ENCODE measurements at regions not wholly inside any gene's neighbourhood (a gene's known extent, or its start where the extent isn't known, plus 50 kb on each side); places are given as distances from the start of the nearest gene placed in this dataset.
A peak's percentile ranks its signal among the peaks of the same experiment; 100 is the strongest.

- no peak for DNase-seq
Observed at GRCh38 chr10:131445623-131446022, 134.1 kb upstream of the TCERG1L start.

- DNase-seq, result no peak
Observed at GRCh38 chr10:131446171-131446570, 134.7 kb upstream of the TCERG1L start.

- no peak for DNase-seq
Observed at GRCh38 chr10:131448171-131448570, 136.7 kb upstream of the TCERG1L start.

GRCh38 chr10:131448883-131449282, 137.4 kb upstream of the TCERG1L start:
- no peak for DNase-seq

GRCh38 chr10:131450216-131450765, 138.8 kb upstream of the TCERG1L start:
- DNase-seq, result no peak

GRCh38 chr10:131451407-131452015, 140.0 kb upstream of the TCERG1L start:
- no peak for DNase-seq

GRCh38 chr10:131452926-131453720, 141.6 kb upstream of the TCERG1L start:
- DNase-seq, result no peak

GRCh38 chr10:131453721-131454634, 142.5 kb upstream of the TCERG1L start:
- peak; percentile 18 for DNase-seq

GRCh38 chr10:131456411-131456810, 144.9 kb upstream of the TCERG1L start:
- no peak for DNase-seq

GRCh38 chr10:131461093-131461492, 149.6 kb upstream of the TCERG1L start:
- DNase-seq, result no peak

- no peak for DNase-seq
Observed at GRCh38 chr10:131464789-131465188, 153.3 kb upstream of the TCERG1L start.

- no peak for DNase-seq
Observed at GRCh38 chr10:131469551-131469950, 158.0 kb upstream of the TCERG1L start.

- DNase-seq, result no peak
Observed at GRCh38 chr10:131473645-131474044, 162.1 kb upstream of the TCERG1L start.

- DNase-seq, result no peak
Observed at GRCh38 chr10:131474416-131474815, 162.9 kb upstream of the TCERG1L start.

- DNase-seq, result no peak
Observed at GRCh38 chr10:131475043-131475442, 163.5 kb upstream of the TCERG1L start.

- DNase-seq, result no peak
Observed at GRCh38 chr10:131475803-131476202, 164.3 kb upstream of the TCERG1L start.

- no peak for DNase-seq
Observed at GRCh38 chr10:131477457-131478121, 166.1 kb upstream of the TCERG1L start.

GRCh38 chr10:131478377-131478989, 167.0 kb upstream of the TCERG1L start:
- no peak for DNase-seq

- DNase-seq, result no peak
Observed at GRCh38 chr10:131480066-131480465, 168.5 kb upstream of the TCERG1L start.

GRCh38 chr10:131480861-131481260, 169.3 kb upstream of the TCERG1L start:
- no peak for DNase-seq

- DNase-seq, result no peak
Observed at GRCh38 chr10:131485732-131486131, 174.2 kb upstream of the TCERG1L start.

GRCh38 chr10:131487822-131488221, 176.3 kb upstream of the TCERG1L start:
- DNase-seq, result no peak
